Ovary (tissue), 7 donors: ENCODE measurements at regions not wholly inside any gene's neighbourhood (a gene's known extent, or its start where the extent isn't known, plus 50 kb on each side); places are given as distances from the start of the nearest gene placed in this dataset.
"Not testable (repeated sequence)": the region's sequence is repeated elsewhere in the genome, so short reads cannot be mapped to it uniquely, and the experiment has no call there.

ENCODE experiments used
- DNase-seq, 5 donors: peaks; one replicate each; pipeline ENCODE4 v3.0.0-alpha.2; 2019 to 2020
- H3K27ac ChIP-seq, 2 donors: fragments of 200-600 bp; one replicate each; pipeline versions ENCODE4 v1.5.1 to v1.8.0; 2019 to 2022
- H3K27me3 ChIP-seq: fragments of 200-600 bp; one replicate; pipeline ENCODE4 v1.8.0; 2022
- H3K36me3 ChIP-seq: fragments of 200-600 bp; sonication (generic); one replicate; pipeline ENCODE4 v1.5.1; 2019
- H3K4me1 ChIP-seq: one replicate; pipeline ENCODE4 v1.8.1; 2013; ENCODE audit warnings: mild to moderate bottlenecking, moderate library complexity; ENCODE audit not compliant: insufficient read depth
- H3K4me3 ChIP-seq: fragments of 200-600 bp; sonication (generic); one replicate; pipeline ENCODE4 v1.5.1; 2017
- H3K9me3 ChIP-seq, 2 donors: fragments of 200-600 bp in 1 of 2; sonication (generic) in 1 of 2; one replicate each; pipeline versions ENCODE4 v1.5.1 to v1.8.1; 2013 to 2019; ENCODE audit warnings: mild to moderate bottlenecking in 1 of 2, moderate library complexity in 1 of 2
- EP300 ChIP-seq: sonication (generic); formaldehyde crosslinking; IDR thresholded peaks from one replicate; pipeline ENCODE4 v1.6.1; 2017; ENCODE audit warnings: antibody characterized with exemption
- POLR2A ChIP-seq: fragments of 450-650 bp; IDR thresholded peaks from one replicate; pipeline ENCODE4 v1.6.1; 2017; ENCODE audit warnings: antibody characterized with exemption, mild to moderate bottlenecking, moderate library complexity
- WGBS, 3 donors: extraction: QIAGEN DNeasy Blood & Tissue Kit in 1 of 3; methylation state at CpG; one replicate each; pipeline versions ENCODE4 v1.1.5 to v1.1.7; 2013 to 2017; 5-methylcytosine and 5-hydroxymethylcytosine counted together
- intact Hi-C, 4 donors: fragments of 100-400 bp; cut with DNase I; formaldehyde crosslinking; loops; one replicate each; pipeline versions ENCODE4 v1.11.0 to v1.15.1; 2022 to 2023
- TF ChIP-seq, protein P1 (sequence below), 3 donors: fragments of 450-650 bp in 2 of 3; fragments of 200-600 bp in 1 of 3; IDR thresholded peaks; one replicate each; pipeline versions ENCODE4 v1.5.1 to v1.8.0; 2016 to 2022; ENCODE audit warnings: antibody characterized with exemption in 3 of 3, mild to moderate bottlenecking in 1 of 3
- donor health status: DM: no; HTN: no; CAD: no; lungs with moderate emphysema.
- donor health status: DM: no; HTN: no; CAD: no.
- donor health status: Bipolar disorder and iron deficiency.
- donor health status: DM: no; HTN: no; CAD: no.
- donor health status: DM: yes; HTN: yes; CAD: no.

GRCh38 chr12:32021346-32021773, 62.1 kb downstream of the RESF1 start:
- DNase-seq = no peak
- intact Hi-C loops = no loop called here

GRCh38 chr12:32022387-32022786, 63.2 kb downstream of the RESF1 start:
- DNase-seq, H3K9me3 ChIP-seq, H3K4me3 ChIP-seq, H3K27ac ChIP-seq, H3K27me3 ChIP-seq, H3K4me1 ChIP-seq, H3K36me3 ChIP-seq, intact Hi-C loops: not testable (repeated sequence)
- 96% methylated on average over 10 of the region's 10 CpGs for WGBS, 3 donors

More at GRCh38 chr12:32021346-32021773, 62.1 kb downstream of the RESF1 start:
- H3K9me3 ChIP-seq = no peaks in the 10 kb centered on the region
- no peaks in the 10 kb centered on the region for H3K27me3 ChIP-seq
- no peak overlapping the region for H3K27ac ChIP-seq
- H3K36me3 ChIP-seq = no peaks in the 10 kb centered on the region
- no peak overlapping the region for H3K4me3 ChIP-seq
- 96 to 100% (median 98%) methylated on average over 2 of the region's 2 CpGs for WGBS, 3 donors
- TF ChIP-seq POLR2A (no peak), EP300 (no peak)
- TF ChIP-seq, protein P1, sequence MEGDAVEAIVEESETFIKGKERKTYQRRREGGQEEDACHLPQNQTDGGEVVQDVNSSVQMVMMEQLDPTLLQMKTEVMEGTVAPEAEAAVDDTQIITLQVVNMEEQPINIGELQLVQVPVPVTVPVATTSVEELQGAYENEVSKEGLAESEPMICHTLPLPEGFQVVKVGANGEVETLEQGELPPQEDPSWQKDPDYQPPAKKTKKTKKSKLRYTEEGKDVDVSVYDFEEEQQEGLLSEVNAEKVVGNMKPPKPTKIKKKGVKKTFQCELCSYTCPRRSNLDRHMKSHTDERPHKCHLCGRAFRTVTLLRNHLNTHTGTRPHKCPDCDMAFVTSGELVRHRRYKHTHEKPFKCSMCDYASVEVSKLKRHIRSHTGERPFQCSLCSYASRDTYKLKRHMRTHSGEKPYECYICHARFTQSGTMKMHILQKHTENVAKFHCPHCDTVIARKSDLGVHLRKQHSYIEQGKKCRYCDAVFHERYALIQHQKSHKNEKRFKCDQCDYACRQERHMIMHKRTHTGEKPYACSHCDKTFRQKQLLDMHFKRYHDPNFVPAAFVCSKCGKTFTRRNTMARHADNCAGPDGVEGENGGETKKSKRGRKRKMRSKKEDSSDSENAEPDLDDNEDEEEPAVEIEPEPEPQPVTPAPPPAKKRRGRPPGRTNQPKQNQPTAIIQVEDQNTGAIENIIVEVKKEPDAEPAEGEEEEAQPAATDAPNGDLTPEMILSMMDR (IDR thresholded peaks at IDR 0.05) = no peak
- no peaks in the 10 kb centered on the region for H3K4me1 ChIP-seq

- intact Hi-C loops, H3K36me3 ChIP-seq, DNase-seq, H3K27ac ChIP-seq, H3K27me3 ChIP-seq, H3K4me3 ChIP-seq, H3K4me1 ChIP-seq, H3K9me3 ChIP-seq: not testable (repeated sequence)
- WGBS, 3 donors = 86 to 94% (median 92%) methylated on average over 9 of the region's 9 CpGs
Measured at GRCh38 chr12:32023861-32024260, 64.6 kb downstream of the RESF1 start.

- no peak for TF ChIP-seq POLR2A
- TF ChIP-seq, protein P1 (IDR thresholded peaks at IDR 0.05) = no peak
- TF ChIP-seq EP300 = no peak
- no peak overlapping the region for H3K27ac ChIP-seq
- no peaks in the 10 kb centered on the region for H3K36me3 ChIP-seq
- intact Hi-C loops = no loop called here
- no peaks in the 10 kb centered on the region for H3K4me1 ChIP-seq
- no peaks in the 10 kb centered on the region for H3K9me3 ChIP-seq
- no peaks in the 10 kb centered on the region for H3K27me3 ChIP-seq
- no peak overlapping the region for H3K4me3 ChIP-seq
- DNase-seq = no peak
- 88 to 91% (median 90%) methylated on average over 8 of the region's 8 CpGs for WGBS, 3 donors
Measured at GRCh38 chr12:32024884-32025592, 65.8 kb downstream of the RESF1 start.

DNA sequence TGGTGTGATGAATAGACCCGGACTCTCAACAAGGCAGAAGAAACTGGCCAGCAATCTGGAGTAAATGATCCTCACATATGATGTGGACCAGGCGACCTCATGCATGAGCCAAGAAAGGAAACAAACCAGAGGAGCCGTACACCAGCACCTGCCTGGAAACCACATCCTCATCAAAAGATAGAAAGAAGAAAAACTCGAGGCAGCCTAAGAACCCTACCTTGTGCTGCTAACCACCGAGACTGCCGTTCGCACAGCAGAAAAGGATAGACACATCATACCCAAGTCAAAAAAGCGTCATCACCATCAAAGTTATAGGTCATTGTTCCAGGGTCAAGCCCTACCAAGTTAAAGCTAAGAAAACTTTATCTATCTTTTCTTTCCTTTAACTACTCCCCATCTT, 66.7 kb downstream of the RESF1 start:
- Histone ChIP-seq H3K27me3 (no peaks in the 10 kb centered on the region), H3K4me3 (no peak overlapping the region), H3K9me3 (no peaks in the 10 kb centered on the region), H3K27ac (no peak overlapping the region), H3K36me3 (no peaks in the 10 kb centered on the region), H3K4me1 (no peaks in the 10 kb centered on the region)
- WGBS, 3 donors = 92 to 94% (median 93%) methylated on average over 8 of the region's 8 CpGs
- no peak for DNase-seq
- TF ChIP-seq POLR2A = no peak
- TF ChIP-seq EP300 = no peak
- TF ChIP-seq, protein P1 (IDR thresholded peaks at IDR 0.05) = no peak
- intact Hi-C loops = no loop called here
